DOHH2 (cell line): ENCODE measurements at regions not wholly inside any gene's neighbourhood (a gene's known extent, or its start where the extent isn't known, plus 50 kb on each side); places are given as distances from the start of the nearest gene placed in this dataset.

Experiments
- H3F3A ChIP-seq: fragments of 200-600 bp; sonication (generic), shearing (Covaris generic); 2 replicates; pipeline ENCODE4 v1.6.0; 2016; ENCODE audit warnings: antibody characterized with exemption, mild to moderate bottlenecking; ENCODE audit not compliant: control insufficient read depth, insufficient read depth
- H3K27ac ChIP-seq: fragments of 200-600 bp; sonication (generic); 2 replicates; pipeline ENCODE4 v1.5.1; 2014; ENCODE audit warnings: low read depth, mild to moderate bottlenecking, low read length, moderate library complexity
- H3K27me3 ChIP-seq: fragments of 200-600 bp; sonication (generic); 2 replicates; pipeline ENCODE4 v1.6.1; 2014; ENCODE audit warnings: mild to moderate bottlenecking, low read length, mixed read lengths; ENCODE audit not compliant: control insufficient read depth
- H3K36me3 ChIP-seq: fragments of 200-600 bp; sonication (generic); 2 replicates; pipeline ENCODE4 v1.6.1; 2014; ENCODE audit warnings: mild to moderate bottlenecking, low read length, moderate library complexity, mixed read lengths; ENCODE audit not compliant: control insufficient read depth
- H3K4me1 ChIP-seq: fragments of 200-600 bp; sonication (generic); 2 replicates; pipeline ENCODE4 v1.6.1; 2014; ENCODE audit warnings: mild to moderate bottlenecking, low read length, mixed read lengths; ENCODE audit not compliant: control insufficient read depth
- H3K4me2 ChIP-seq: fragments of 200-600 bp; sonication (generic); 2 replicates; pipeline ENCODE4 v1.6.0; 2014; ENCODE audit warnings: mild to moderate bottlenecking, low read length, moderate library complexity
- H3K4me3 ChIP-seq: fragments of 200-600 bp; sonication (generic); 2 replicates; pipeline ENCODE4 v1.5.1; 2014; ENCODE audit warnings: mild to moderate bottlenecking, low read length, mixed read lengths
- H3K79me2 ChIP-seq: fragments of 200-600 bp; sonication (generic); 2 replicates; pipeline ENCODE4 v1.6.1; 2014; ENCODE audit warnings: mild to moderate bottlenecking, low read length, mixed read lengths; ENCODE audit not compliant: control insufficient read depth
- H3K9me2 ChIP-seq: fragments of 200-600 bp; sonication (generic); replicated peaks from 2 replicates; pipeline ENCODE4 v1.6.1; 2014; ENCODE audit warnings: mild to moderate bottlenecking, low read length, mixed read lengths; ENCODE audit not compliant: control insufficient read depth
- H3K9me3 ChIP-seq: fragments of 200-600 bp; sonication (generic); 2 replicates; pipeline ENCODE4 v1.6.1; 2014; ENCODE audit warnings: antibody characterized with exemption, low read length, mixed read lengths; ENCODE audit not compliant: control insufficient read depth, insufficient read depth
- H4K20me1 ChIP-seq: fragments of 200-600 bp; sonication (generic); 2 replicates; pipeline ENCODE4 v1.6.0; 2014; ENCODE audit warnings: low read depth, mild to moderate bottlenecking, antibody characterized with exemption, low read length, moderate library complexity; ENCODE audit not compliant: control insufficient read depth, insufficient read depth
- EZH2phosphoT487 ChIP-seq: fragments of 200-600 bp; sonication (generic); IDR thresholded peaks from 2 replicates; pipeline ENCODE4 v1.6.1; 2017; ENCODE audit warnings: borderline replicate concordance, mild to moderate bottlenecking, antibody characterized with exemption, low read length, moderate library complexity, mixed read lengths
- TF ChIP-seq, protein P1 (sequence below): fragments of 200-600 bp; sonication (generic); IDR thresholded peaks from one replicate; pipeline ENCODE4 v1.5.1; 2014; ENCODE audit warnings: antibody characterized with exemption, mild to moderate bottlenecking, low read depth, low read length; ENCODE audit not compliant: poor library complexity, severe bottlenecking

DNA sequence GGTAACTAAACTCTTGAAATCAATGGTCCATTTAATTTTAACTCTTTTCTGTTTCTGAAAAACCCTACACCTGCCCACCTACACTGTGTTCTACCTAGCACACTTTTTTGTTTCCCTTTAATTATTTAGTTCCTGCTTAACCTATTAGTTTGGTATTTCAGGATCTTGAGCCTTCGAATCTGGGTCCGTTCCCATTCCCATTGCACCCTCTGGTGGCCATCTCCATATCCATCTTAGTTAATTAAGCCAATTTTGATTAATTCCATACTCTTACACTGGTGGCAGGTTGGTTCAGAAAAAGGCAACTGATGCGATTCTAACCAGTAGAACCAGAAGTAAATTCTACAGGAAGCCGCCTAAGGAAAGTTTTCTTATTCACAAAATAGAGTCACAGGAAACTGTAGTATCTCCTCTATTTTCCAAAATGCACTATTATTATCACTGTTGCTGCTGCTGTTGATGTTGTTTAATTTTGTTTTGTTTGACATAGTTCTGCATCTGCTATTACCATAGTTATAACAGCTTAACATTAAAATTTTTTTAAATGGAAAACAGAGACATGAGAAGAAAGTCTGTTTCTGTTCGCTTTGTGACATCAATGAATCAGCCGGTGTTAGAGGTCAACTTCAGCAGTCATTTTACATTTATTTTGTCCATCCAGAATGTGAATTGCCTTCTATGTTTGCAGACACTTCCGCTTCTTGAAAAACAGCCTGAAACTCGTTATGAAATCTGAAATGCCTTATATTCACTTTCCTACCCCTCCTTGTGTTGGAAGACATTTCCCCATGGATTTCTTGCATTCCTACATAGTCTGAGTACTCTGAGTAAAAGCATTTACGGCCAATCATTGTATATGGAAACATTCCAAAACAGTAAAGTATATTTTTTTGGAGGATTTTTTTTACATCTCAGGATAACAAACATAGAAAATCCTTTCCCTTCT is 115.5 kb upstream of the NCAM2 start:
- Histone ChIP-seq H3K4me1 (no peaks in the 10 kb centered on the region), H3K4me2 (no peak overlapping the region), H3K9me3 (no peaks in the 10 kb centered on the region), H3K36me3 (no peaks in the 10 kb centered on the region), H3K4me3 (no peak overlapping the region), H3K79me2 (no peaks in the 10 kb centered on the region), H3K9me2 (no peaks in the 10 kb centered on the region), H3K27me3 (no peaks in the 10 kb centered on the region), H3F3A (no peaks in the 10 kb centered on the region), H3K27ac (no peak overlapping the region), H4K20me1 (no peaks in the 10 kb centered on the region)
- TF ChIP-seq EZH2phosphoT487 = no peak
- TF ChIP-seq, protein P1, sequence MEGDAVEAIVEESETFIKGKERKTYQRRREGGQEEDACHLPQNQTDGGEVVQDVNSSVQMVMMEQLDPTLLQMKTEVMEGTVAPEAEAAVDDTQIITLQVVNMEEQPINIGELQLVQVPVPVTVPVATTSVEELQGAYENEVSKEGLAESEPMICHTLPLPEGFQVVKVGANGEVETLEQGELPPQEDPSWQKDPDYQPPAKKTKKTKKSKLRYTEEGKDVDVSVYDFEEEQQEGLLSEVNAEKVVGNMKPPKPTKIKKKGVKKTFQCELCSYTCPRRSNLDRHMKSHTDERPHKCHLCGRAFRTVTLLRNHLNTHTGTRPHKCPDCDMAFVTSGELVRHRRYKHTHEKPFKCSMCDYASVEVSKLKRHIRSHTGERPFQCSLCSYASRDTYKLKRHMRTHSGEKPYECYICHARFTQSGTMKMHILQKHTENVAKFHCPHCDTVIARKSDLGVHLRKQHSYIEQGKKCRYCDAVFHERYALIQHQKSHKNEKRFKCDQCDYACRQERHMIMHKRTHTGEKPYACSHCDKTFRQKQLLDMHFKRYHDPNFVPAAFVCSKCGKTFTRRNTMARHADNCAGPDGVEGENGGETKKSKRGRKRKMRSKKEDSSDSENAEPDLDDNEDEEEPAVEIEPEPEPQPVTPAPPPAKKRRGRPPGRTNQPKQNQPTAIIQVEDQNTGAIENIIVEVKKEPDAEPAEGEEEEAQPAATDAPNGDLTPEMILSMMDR = peak; percentile 53

DNA sequence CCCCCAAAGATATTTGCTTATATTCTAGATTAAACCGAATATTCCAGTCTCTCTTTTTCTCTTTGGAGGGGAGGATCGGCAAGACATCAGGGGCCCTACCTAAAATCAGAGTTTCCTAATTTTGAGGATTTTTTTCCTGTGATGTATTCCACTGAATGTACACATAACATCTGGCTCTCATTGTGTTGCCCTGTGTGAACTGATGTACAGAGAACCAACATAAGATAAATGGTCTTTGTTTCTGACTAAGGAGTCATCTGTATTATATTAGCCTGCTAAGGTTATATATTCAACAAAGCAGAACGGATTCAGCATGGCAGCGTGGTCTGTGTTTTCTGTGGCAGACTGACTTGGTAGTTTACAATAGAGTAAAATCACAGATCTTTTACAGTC is 114.8 kb upstream of the NCAM2 start:
- H3K4me3 ChIP-seq = no peak overlapping the region
- no peaks in the 10 kb centered on the region for H3K4me1 ChIP-seq
- no peaks in the 10 kb centered on the region for H3K27me3 ChIP-seq
- no peaks in the 10 kb centered on the region for H3K9me3 ChIP-seq
- H4K20me1 ChIP-seq = no peaks in the 10 kb centered on the region
- H3F3A ChIP-seq = no peaks in the 10 kb centered on the region
- no peak overlapping the region for H3K4me2 ChIP-seq
- no peaks in the 10 kb centered on the region for H3K9me2 ChIP-seq
- H3K27ac ChIP-seq = no peak overlapping the region
- TF ChIP-seq, protein P1 = no peak
- TF ChIP-seq EZH2phosphoT487 = no peak
- no peaks in the 10 kb centered on the region for H3K79me2 ChIP-seq
- no peaks in the 10 kb centered on the region for H3K36me3 ChIP-seq

DNA sequence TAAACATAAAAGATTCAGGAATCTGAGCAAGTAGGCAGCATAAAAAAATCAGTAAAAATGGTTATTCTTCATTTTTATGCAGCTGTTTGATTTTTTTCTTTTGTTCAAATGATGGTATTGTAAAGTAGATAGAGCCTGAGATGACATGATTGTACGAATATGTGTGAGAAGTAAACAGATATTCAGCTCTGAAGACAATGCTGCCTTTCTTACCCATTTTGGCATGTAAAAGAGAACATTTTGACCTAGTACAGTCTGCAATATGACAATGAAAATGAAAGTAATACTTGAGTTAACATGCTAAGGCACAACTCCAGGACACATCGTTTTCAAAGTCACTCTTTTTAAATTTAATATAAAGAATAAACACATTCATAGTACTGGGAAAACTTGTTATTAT is 95.7 kb upstream of the NCAM2 start:
- Histone ChIP-seq H3K4me2 (no peak overlapping the region), H3K36me3 (no peaks in the 10 kb centered on the region)
- TF ChIP-seq, protein P1 = no peak
- no peak for TF ChIP-seq EZH2phosphoT487

More for the DNA sequence above, 95.7 kb upstream of the NCAM2 start:
- Histone ChIP-seq H3K27me3 (no peaks in the 10 kb centered on the region), H3K4me1 (no peaks in the 10 kb centered on the region), H3K9me3 (peaks cover 6% of the 10 kb centered on the region; the same call in 1 of the 2 replicates), H4K20me1 (no peaks in the 10 kb centered on the region), H3K4me3 (no peak overlapping the region), H3F3A (no peaks in the 10 kb centered on the region), H3K27ac (no peak overlapping the region), H3K9me2 (no peaks in the 10 kb centered on the region), H3K79me2 (no peaks in the 10 kb centered on the region)
